ENCODE measurements at regions not wholly inside any gene's neighbourhood (a gene's known extent, or its start where the extent isn't known, plus 50 kb on each side); places are given as distances from the start of the nearest gene placed in this dataset.

DNA sequence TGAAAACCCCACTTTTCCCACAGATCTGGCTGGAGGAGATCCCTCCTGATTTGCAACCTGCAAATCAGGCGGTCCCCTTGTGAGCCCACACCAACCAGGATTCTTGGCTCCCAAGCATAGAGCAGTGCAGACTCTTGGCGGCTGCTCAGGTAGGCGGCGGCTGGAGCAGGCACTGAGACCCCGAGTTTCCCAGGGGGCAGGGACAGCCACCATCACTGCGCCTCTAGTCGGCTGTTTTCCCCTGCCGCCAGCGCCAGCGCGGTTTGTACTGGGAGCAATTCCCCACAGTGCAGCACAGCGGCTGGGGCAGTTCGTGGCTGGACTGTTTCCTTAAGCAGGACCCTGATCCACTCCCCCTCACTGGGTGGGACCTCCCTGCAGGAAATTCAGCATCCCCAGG is 323.3 kb downstream of the TRIB2 start:
- no peak for TF ChIP-seq POLR2A (IDR thresholded peaks at IDR 0.05)
- TF ChIP-seq EP300 (IDR thresholded peaks at IDR 0.05) = no peak

All from tibial nerve (tissue), 3 donors.